Panc1 (cell line): ENCODE measurements at regions not wholly inside any gene's neighbourhood (a gene's known extent, or its start where the extent isn't known, plus 50 kb on each side); places are given as distances from the start of the nearest gene placed in this dataset.

Experiments
- CTCF ChIP-seq: fragments of 450-650 bp; IDR thresholded peaks from 2 replicates; pipeline ENCODE4 v1.5.1; 2017; ENCODE audit warnings: mild to moderate bottlenecking
- POLR2AphosphoS5 ChIP-seq: IDR thresholded peaks from 2 replicates; pipeline ENCODE4 v1.6.1; 2012; ENCODE audit warnings: mild to moderate bottlenecking, low read depth, low read length, moderate library complexity
- REST ChIP-seq, 2 experiments: IDR thresholded peaks; 2 replicates each; pipeline ENCODE4 v1.6.1; 2011 to 2012; ENCODE audit warnings: low read depth in 2 of 2, control low read depth in 1 of 2, low read length in 1 of 2, mild to moderate bottlenecking in 1 of 2, moderate library complexity in 1 of 2; ENCODE audit not compliant: insufficient read depth in 1 of 2
- SIN3A ChIP-seq: IDR thresholded peaks from 2 replicates; pipeline ENCODE4 v1.6.1; 2012; ENCODE audit warnings: low read depth, mild to moderate bottlenecking, low read length, moderate library complexity, borderline replicate concordance; ENCODE audit not compliant: insufficient read depth
- TCF7L2 ChIP-seq: IDR thresholded peaks from 2 replicates; pipeline ENCODE4 v1.6.1; 2011; ENCODE audit warnings: mild to moderate bottlenecking, low read depth, low read length, inconsistent platforms

GRCh38 chr1:56151402-56151801 lies 428.0 kb downstream of the PLPP3 start:
- no peak for TF ChIP-seq CTCF
- TF ChIP-seq POLR2AphosphoS5 = no peak
- TF ChIP-seq REST (IDR thresholded peaks at IDR 0.05; ENCODE audit: insufficient read depth in 1 of 2, low read depth in 2 of 2, low read length in 1 of 2) = no peak
- TF ChIP-seq SIN3A = no peak
- no peak for TF ChIP-seq TCF7L2
